ENCODE measurements at regions not wholly inside any gene's neighbourhood (a gene's known extent, or its start where the extent isn't known, plus 50 kb on each side); places are given as distances from the start of the nearest gene placed in this dataset.
"Not testable (repeated sequence)": the region's sequence is repeated elsewhere in the genome, so short reads cannot be mapped to it uniquely, and the experiment has no call there.

DNA sequence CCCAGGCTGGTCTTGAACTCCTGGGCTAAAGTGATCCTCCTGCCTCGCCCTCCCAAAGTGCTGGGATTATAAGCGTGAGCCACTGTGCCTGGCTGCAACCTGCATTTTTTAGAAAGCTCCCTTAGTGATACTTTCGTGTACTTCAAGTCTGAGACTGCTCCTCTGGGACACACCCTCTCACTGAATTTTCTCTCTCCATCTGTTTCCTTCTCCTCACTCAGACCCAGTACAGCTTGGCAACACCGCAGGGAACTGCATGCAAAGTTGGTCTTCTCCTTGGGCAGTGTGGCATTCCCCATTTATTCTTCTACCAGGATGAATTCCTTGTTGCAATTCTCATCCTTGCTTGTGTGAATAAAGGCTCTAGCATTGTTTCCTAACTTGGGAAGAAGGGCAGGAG is 175.9 kb downstream of the LPIN1 start:
- DNase-seq (ENCODE audit: low read depth) = no peak

- no peak for DNase-seq (ENCODE audit: low read depth)
Measured at GRCh38 chr2:11923935-11924334, 177.5 kb downstream of the LPIN1 start.

- DNase-seq (ENCODE audit: low read depth) = no peak
Measured at GRCh38 chr2:11925295-11926066, 179.0 kb downstream of the LPIN1 start.

GRCh38 chr2:11930211-11930761 is 183.9 kb downstream of the LPIN1 start:
- no peak for DNase-seq (ENCODE audit: low read depth)

DNA sequence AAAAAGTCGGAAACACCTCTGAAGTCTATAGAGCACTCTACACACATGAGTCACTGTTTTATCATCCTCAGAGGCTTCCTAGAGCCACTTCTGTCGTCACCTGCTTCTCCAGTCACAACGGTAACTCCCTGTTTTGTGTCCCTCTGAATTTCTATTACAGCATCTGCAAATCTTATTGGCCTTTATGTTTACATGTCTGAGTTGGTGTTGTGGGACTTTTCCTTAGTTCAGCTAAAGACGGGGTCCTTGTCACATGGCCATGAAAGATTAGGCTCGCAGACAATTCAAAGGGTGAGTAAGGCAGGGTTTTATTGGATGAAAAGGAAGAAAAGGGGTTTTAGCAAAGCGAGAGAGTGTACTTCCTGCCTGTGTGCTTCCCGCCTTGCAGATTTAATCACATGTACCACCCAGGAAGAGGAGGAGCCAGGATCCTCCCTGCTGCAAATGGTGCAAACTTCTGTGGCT is 185.6 kb downstream of the LPIN1 start:
- DNase-seq (ENCODE audit: low read depth) = no peak

- no peak for DNase-seq (ENCODE audit: low read depth)
Measured at GRCh38 chr2:11932962-11933361, 186.5 kb downstream of the LPIN1 start.

DNA sequence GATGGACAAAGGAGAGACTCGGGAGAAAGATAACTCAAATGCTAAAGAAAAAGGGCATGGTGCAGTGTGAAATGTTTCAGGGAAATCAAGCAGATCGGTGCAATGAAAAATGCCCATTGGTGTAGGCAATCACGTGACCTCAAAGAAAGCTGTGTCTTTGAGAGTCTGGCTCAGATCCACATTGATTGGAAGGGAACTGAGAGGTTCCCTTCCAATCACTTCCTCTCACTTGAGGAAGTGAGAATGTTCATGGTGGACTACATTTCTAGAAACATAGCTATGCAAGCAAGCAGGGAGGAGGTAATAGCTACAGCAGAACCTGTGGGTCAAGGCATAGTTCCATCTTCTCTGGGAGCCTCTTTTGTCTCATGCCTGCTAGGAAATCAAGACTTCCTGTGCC is 187.4 kb downstream of the LPIN1 start:
- DNase-seq (ENCODE audit: low read depth) = no peak

DNA sequence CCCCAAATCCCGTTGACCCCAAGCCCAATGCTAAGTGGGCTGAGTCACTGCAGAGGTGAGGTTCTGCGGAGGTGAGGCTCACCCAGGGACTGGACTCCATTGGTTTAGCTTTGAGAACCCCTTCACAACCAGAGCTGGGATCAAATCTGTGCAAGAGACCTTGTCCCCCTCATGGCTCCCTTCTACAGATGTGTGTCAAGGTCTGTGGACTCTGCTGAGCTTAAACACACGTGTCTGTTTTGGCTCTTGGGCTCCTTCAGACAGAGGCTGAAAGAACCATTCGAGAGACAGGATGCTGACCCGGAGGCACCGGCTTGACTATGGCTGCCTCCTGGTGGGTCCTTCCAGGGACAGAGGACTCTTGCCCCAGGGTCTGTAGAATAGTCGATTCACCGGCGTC is 190.3 kb downstream of the LPIN1 start:
- DNase-seq (ENCODE audit: low read depth) = no peak

DNA sequence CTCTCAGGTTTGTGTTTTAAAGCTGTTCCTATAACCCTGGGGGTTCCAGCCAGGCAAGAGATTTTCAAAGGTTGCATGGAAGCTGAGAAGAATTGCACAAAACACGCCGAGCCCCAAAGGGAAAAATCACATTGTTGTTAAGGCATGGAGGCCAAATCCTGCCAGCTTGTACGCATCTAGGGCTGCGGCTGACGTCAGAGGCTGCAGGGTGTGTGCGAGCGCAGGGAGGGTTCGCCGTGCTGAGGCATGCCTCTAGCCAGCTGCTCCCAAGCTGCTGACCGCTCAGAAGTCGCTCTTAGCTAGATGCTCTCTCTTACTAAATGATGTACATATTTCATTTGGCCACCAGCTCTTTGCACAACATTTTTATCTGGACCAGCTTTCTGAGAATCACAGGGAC is 191.8 kb downstream of the LPIN1 start:
- peak; percentile 10 for DNase-seq (ENCODE audit: low read depth)

- no peak for DNase-seq (ENCODE audit: low read depth)
Measured at GRCh38 chr2:11939523-11939922, 193.1 kb downstream of the LPIN1 start.

- DNase-seq (ENCODE audit: low read depth) = no peak
Measured at GRCh38 chr2:11940121-11940743, 193.8 kb downstream of the LPIN1 start.

GRCh38 chr2:11940799-11941198 is 194.4 kb downstream of the LPIN1 start:
- DNase-seq (ENCODE audit: low read depth) = no peak

DNA sequence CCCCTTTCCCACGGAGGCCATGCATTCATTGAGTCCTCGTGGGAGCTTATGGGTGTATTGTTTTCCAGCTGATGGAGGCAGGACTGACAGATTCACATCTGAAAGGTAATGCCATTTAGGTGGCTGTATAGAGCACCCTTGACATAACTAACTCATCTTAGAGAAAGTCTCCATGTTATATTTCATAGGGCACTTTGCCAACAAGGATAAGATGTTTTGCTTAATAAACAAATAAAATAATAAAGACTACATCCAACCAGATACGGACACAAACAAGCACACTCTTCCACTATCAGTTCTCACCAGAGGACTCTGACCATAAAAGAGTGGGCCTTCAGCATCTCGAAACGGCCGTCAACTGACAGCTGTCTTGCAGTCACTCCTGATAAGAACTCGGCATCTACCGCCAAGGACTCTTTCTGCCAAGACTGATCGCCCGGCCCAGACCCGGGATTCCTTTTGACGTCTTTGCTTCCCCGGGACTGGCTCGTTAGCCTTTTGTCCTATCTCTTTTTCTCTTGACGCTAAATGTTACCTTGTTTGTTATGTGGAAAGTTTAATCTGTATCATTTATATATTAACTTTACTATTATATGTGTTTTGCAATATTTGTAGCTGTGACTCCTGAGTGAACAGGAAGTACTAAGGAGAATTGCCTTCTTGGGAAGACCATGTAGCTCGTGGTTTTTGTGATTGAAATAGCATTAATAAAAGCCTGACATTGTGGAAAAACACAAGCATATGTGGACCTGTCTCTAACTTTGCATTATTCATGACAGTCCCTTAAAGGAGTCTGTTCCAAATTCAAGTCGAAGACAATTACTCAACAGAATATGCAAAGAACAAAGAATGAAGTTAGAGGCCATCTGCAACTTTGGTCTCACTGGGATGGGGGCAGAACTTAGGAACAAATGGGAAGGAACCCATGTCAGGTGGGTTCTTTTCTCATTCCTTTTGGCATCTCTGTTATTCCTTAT is 195.1 kb downstream of the LPIN1 start:
- DNase-seq (ENCODE audit: low read depth) = no peak

DNA sequence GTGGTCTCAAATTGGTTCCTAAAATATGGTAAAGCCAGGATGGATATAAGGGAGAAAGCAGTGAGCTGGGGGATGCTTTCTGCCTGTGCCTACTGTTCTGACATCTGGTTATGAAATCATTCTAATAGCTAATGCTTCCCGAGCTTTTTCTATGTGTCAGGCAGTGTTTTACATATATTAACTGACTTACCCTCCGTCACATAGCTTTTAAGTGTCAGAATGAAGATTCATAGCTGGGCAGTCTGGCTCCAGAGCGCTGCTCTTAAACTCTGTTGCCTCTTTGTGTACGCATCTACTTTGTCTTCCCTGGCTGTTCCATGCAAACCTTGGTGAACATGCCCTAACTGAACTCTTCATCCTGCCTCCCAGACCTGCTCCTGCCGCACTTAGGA is 195.7 kb downstream of the LPIN1 start:
- DNase-seq (ENCODE audit: low read depth) = no peak

DNA sequence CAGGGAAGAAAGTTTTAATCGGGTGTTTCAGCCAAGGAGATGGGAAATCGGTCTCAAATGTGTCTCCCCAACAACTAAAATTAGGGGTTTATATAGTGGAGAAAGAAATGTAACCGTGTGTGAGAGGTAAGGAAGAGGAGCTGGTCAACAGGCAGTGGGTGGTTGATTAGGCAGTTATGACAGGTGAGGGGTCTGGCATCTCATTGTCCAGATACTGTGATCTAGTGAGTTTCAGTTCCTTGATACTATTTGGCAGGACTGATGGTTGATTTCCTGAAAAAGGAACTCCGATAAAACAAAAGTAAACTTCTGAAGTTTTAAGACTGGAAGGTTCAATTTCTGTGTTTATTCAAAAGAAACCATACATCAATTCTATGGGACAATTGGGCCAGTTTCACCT is 197.9 kb downstream of the LPIN1 start:
- DNase-seq (ENCODE audit: low read depth) = no peak

DNA sequence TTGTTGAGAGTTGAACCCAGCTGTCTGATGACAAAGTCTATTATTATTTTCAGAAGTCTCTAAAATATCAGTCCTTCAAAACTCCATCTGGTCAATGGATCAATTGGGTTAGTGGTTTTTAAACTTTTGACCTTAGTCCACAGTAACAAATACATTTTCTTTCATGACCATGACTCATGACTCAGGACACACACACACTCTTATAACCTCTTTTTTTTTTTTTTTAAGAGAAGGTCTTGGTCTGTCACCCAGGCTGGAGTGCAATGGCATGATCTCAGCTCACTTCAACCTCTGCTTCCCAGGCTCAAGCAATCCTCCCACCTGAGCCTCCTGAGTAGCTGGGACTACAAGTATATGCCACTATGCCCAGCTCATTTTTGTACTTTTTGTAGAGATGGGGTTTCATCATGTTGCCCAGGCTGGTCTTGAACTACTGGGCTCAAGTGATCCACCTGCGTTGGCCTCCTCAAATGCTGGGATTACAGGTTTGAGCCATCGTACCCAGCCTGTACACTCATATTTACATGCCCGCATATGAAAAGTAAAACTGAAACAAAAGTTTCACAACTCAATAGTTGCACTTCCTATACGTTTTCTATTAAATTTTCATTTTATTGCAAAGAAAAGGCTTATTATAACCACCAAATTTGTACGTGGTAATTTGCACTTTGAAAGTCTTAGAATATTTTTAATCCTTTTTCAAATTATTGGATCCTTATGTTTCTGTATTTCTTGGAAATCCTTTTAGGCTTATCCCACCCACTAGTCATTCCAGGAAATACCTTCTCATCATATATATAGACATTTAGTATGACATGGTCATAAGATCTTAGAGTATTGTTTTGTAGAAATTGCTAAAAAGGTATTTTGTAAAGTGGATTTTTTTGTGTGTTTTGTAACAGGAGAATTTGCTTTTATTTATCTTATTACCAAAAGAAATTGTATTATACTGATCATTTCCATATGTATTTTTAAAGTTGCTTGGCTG is 199.0 kb downstream of the LPIN1 start:
- DNase-seq (ENCODE audit: low read depth) = no peak

- no peak for DNase-seq (ENCODE audit: low read depth)
Measured at GRCh38 chr2:11947956-11948355, 201.5 kb downstream of the LPIN1 start.

DNA sequence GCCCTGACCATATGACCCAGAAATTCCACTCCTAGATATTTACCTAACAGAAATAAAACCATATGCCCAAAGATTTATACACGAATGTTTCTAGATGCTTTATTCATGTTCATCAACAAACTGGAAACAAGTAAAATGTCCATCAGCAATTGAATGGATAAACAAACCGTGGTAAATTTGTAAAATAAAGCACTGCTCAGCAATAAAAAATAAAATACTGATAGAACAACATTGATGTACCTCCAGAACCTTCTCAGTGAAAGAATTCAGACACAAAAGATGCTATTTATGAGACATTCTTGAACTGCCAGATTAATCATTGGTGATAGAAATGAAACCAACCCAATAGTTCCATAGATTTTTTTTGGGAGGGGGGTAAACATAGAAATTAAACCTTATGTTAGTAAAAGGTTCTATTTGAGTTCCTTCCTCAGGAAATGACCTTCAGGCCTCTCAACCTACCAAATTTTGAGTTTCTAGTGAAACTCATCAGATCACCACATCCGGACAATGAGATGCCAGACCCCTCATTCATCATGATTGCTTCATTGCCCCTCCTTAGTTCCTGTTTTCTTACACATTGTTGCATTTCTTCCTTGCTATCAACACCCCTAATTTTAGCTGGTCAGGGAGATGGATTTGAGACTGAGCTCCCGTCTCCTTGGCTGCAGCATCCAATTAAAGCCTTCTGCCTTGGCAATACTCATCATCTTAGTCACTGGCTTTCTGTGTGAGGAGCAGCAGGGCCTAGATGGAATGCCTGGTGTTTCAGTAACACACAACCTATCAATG is 203.5 kb downstream of the LPIN1 start:
- DNase-seq (ENCODE audit: low read depth) = no peak

GRCh38 chr2:11950896-11951295 is 204.5 kb downstream of the LPIN1 start:
- DNase-seq (ENCODE audit: low read depth) = no peak

DNA sequence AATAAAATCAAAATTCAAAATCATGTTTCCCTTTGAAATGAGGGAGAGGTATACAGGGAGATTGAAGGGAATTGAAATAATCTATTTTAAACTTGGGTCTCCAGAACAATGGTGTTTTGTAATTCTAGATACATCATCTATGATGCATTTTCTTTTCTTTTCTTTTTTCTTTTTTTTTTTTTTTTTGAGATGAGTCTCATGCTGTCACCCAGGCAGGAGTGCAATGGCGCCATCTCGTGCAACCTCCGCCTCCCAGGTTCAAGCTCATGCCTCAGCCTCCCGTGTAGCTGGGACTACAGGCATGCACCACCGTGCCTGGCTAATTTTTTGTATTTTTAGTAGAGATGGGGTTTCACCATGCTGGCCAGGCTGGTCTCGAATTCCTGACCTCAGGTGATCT is 205.1 kb downstream of the LPIN1 start:
- DNase-seq (ENCODE audit: low read depth) = not testable (repeated sequence)
